ENCODE measurements at regions not wholly inside any gene's neighbourhood (a gene's known extent, or its start where the extent isn't known, plus 50 kb on each side); places are given as distances from the start of the nearest gene placed in this dataset.

GRCh38 chr10:120365872-120366271, 91.2 kb upstream of the PLPP4 start:
- TF ChIP-seq CTCF (IDR thresholded peaks at IDR 0.05) (no peak), POLR2A (IDR thresholded peaks at IDR 0.05) (no peak), EP300 (IDR thresholded peaks at IDR 0.05; ENCODE audit: low read depth) (no peak), POLR2AphosphoS5 (IDR thresholded peaks at IDR 0.05) (no peak)
- Histone ChIP-seq H3K27me3 (no peaks in the 10 kb centered on the region), H3K4me3 (no peak overlapping the region), H3K36me3 (no peaks in the 10 kb centered on the region), H3K27ac (no peak overlapping the region), H3K9me3 (no peaks in the 10 kb centered on the region), H3K4me1 (no peaks in the 10 kb centered on the region)
- intact Hi-C loops (cut with DNase I; ENCODE audit: low total_unique reads) (no loop called here), in situ Hi-C loops (cut with MboI; ENCODE audit: low pct_ligation_motif_present in 1 of 4, low pct_unique_long_range_greater_than_20kb in 1 of 4, low sequenced_read_pairs in 3 of 4) (no loop called here)
- WGBS, 2 donors (ENCODE audit: low coverage in 1 of 2) = 79 to 81% methylated on average over 5 of the region's 5 CpGs
- no peak for DNase-seq

DNA sequence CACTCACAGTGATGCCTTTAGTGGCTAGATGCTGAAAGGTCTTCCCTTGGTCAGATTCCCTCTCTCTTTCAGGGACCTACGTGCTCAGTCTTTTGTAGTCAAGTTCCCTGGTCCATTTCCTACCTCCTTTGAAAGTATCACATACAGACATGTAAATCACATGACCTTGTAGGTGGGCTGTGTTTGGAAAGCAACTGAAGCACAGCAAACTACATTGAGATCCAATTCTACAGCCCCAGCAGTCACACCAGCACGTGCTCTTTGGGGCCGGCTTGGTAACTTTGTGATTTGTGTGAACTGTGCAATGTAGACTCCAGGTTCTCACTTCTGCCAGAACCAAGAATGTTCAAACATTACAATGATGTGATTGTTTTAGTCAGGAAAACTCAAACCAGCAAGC, 89.7 kb upstream of the PLPP4 start:
- 40 to 72% methylated on average over 1 to 3 of the region's 3 CpGs for WGBS, 2 donors (ENCODE audit: low coverage in 1 of 2)
- in situ Hi-C loops (cut with MboI; ENCODE audit: low pct_ligation_motif_present in 1 of 4, low pct_unique_long_range_greater_than_20kb in 1 of 4, low sequenced_read_pairs in 3 of 4) = no loop called here
- TF ChIP-seq POLR2A (IDR thresholded peaks at IDR 0.05) (no peak), EP300 (IDR thresholded peaks at IDR 0.05; ENCODE audit: low read depth) (no peak), CTCF (IDR thresholded peaks at IDR 0.05) (no peak), POLR2AphosphoS5 (IDR thresholded peaks at IDR 0.05) (no peak)

GRCh38 chr10:120368338-120368737, 88.7 kb upstream of the PLPP4 start:
- DNase-seq = no peak
- Histone ChIP-seq H3K27ac (no peak overlapping the region), H3K36me3 (no peaks in the 10 kb centered on the region), H3K4me3 (no peak overlapping the region), H3K4me1 (no peaks in the 10 kb centered on the region), H3K27me3 (peaks cover 4% of the 10 kb centered on the region), H3K9me3 (no peaks in the 10 kb centered on the region)
- intact Hi-C loops (cut with DNase I; ENCODE audit: low total_unique reads) = no loop called here
- TF ChIP-seq POLR2AphosphoS5 (IDR thresholded peaks at IDR 0.05) = no peak
- no peak for TF ChIP-seq POLR2A (IDR thresholded peaks at IDR 0.05)
- TF ChIP-seq CTCF (IDR thresholded peaks at IDR 0.05) = no peak
- no peak for TF ChIP-seq EP300 (IDR thresholded peaks at IDR 0.05; ENCODE audit: low read depth)
- WGBS, 2 donors (ENCODE audit: low coverage in 1 of 2) = 80 to 84% methylated on average over 6 to 7 of the region's 7 CpGs
- in situ Hi-C loops (cut with MboI; ENCODE audit: low pct_ligation_motif_present in 1 of 4, low pct_unique_long_range_greater_than_20kb in 1 of 4, low sequenced_read_pairs in 3 of 4) = no loop called here

More for the DNA sequence above, 89.7 kb upstream of the PLPP4 start:
- Histone ChIP-seq H3K4me3 (no peak overlapping the region), H3K27ac (no peak overlapping the region), H3K4me1 (no peaks in the 10 kb centered on the region), H3K27me3 (peaks cover 4% of the 10 kb centered on the region), H3K36me3 (no peaks in the 10 kb centered on the region), H3K9me3 (no peaks in the 10 kb centered on the region)
- intact Hi-C loops (cut with DNase I; ENCODE audit: low total_unique reads) = no loop called here
- DNase-seq = no peak

DNA sequence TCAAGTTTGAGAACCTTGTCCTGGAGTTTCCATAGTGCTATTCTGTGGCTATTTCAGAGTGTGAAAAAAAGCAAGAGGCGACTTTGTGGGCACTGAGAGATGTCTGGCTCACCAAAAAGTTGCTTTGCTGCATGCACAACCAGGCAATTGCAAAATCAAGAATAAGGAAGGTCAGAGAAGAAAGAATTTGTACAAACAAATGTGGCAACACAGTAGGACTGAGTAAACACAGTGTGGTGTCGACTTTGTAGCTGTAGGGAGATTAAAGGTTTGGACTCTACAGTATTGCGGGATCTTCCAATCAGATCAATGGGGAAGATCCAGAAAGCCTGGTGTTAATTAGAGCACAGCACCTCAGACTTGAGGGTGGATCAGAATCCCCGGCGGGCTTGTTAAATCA, 88.1 kb upstream of the PLPP4 start:
- no peak for DNase-seq
- 27 to 68% methylated on average over 2 to 4 of the region's 5 CpGs for WGBS, 2 donors (ENCODE audit: low coverage in 1 of 2)
- TF ChIP-seq CTCF (IDR thresholded peaks at IDR 0.05) (no peak), EP300 (IDR thresholded peaks at IDR 0.05; ENCODE audit: low read depth) (no peak), POLR2AphosphoS5 (IDR thresholded peaks at IDR 0.05) (no peak), POLR2A (IDR thresholded peaks at IDR 0.05) (no peak)

More for the DNA sequence above, 88.1 kb upstream of the PLPP4 start:
- H3K36me3 ChIP-seq = no peaks in the 10 kb centered on the region
- H3K4me3 ChIP-seq = no peak overlapping the region
- in situ Hi-C loops (cut with MboI; ENCODE audit: low pct_ligation_motif_present in 1 of 4, low pct_unique_long_range_greater_than_20kb in 1 of 4, low sequenced_read_pairs in 3 of 4) = no loop called here
- H3K9me3 ChIP-seq = no peaks in the 10 kb centered on the region
- no peaks in the 10 kb centered on the region for H3K4me1 ChIP-seq
- no peak overlapping the region for H3K27ac ChIP-seq
- peaks cover 4% of the 10 kb centered on the region for H3K27me3 ChIP-seq
- intact Hi-C loops (cut with DNase I; ENCODE audit: low total_unique reads) = no loop called here
